Transverse colon (tissue), 4 donors: ENCODE measurements at regions not wholly inside any gene's neighbourhood (a gene's known extent, or its start where the extent isn't known, plus 50 kb on each side); places are given as distances from the start of the nearest gene placed in this dataset.

Experiments used
- DNase-seq: peaks from one replicate; pipeline ENCODE4 v3.0.0-alpha.2; 2019
- H3K27ac ChIP-seq, 4 donors: fragments of 200-600 bp; sonication (generic); 2 replicates each; pipeline ENCODE4 v1.5.1; 2016 to 2018; ENCODE audit warnings: inconsistent platforms in 4 of 4
- H3K27me3 ChIP-seq: fragments of 200-600 bp; sonication (generic); 2 replicates; pipeline ENCODE4 v1.5.1; 2017; ENCODE audit warnings: inconsistent platforms
- H3K36me3 ChIP-seq, 4 donors: fragments of 200-600 bp; sonication (generic); 2 replicates each; pipeline ENCODE4 v1.5.1; 2017 to 2019; ENCODE audit warnings: inconsistent platforms in 4 of 4
- H3K4me1 ChIP-seq, 4 donors: fragments of 200-600 bp; sonication (generic); 2 replicates each; pipeline ENCODE4 v1.5.1; 2017 to 2020; ENCODE audit warnings: inconsistent platforms in 4 of 4
- H3K4me3 ChIP-seq, 4 donors: fragments of 200-600 bp; sonication (generic); 1 replicate in 1 of 4; 2 replicates in 3 of 4; pipeline versions ENCODE4 v1.5.1 to v1.6.1; 2017 to 2019; ENCODE audit warnings: inconsistent platforms in 4 of 4
- H3K9me3 ChIP-seq, 2 donors: fragments of 200-600 bp; sonication (generic); 2 replicates each; pipeline ENCODE4 v1.5.1; 2017 to 2019; ENCODE audit warnings: inconsistent platforms in 2 of 2
- CTCF ChIP-seq, 5 experiments: fragments of 200-600 bp in 3 of 5; fragments of 450-650 bp in 2 of 5; sonication (generic) in 3 of 5; IDR thresholded peaks; 1 replicate in 2 of 5; 2 replicates in 3 of 5; pipeline ENCODE4 v1.5.1; 2016 to 2017; ENCODE audit warnings: antibody characterized with exemption in 5 of 5, inconsistent platforms in 3 of 5, mild to moderate bottlenecking in 2 of 5, moderate library complexity in 1 of 5
- EP300 ChIP-seq: sonication (generic); formaldehyde crosslinking; IDR thresholded peaks from one replicate; pipeline ENCODE4 v1.6.1; 2017; ENCODE audit warnings: antibody characterized with exemption, low read depth
- POLR2A ChIP-seq: fragments of 450-650 bp; IDR thresholded peaks from one replicate; pipeline ENCODE4 v1.6.1; 2016; ENCODE audit warnings: antibody characterized with exemption, mild to moderate bottlenecking, moderate library complexity
- POLR2AphosphoS5 ChIP-seq, 3 donors: sonication (generic); formaldehyde crosslinking; IDR thresholded peaks; one replicate each; pipeline ENCODE4 v1.6.1; 2016; ENCODE audit warnings: antibody characterized with exemption in 3 of 3
- WGBS, 2 donors: methylation state at CpG; one replicate each; pipeline ENCODE4 v1.1.5; 2018; ENCODE audit warnings: low coverage in 1 of 2; 5-methylcytosine and 5-hydroxymethylcytosine counted together
- in situ Hi-C, 4 donors: fragments of 200-750 bp; cut with MboI; loops; one replicate each; pipeline versions ENCODE4 v1.15.0 to v1.15.1; 2017; ENCODE audit warnings: low sequenced_read_pairs in 3 of 4, low pct_ligation_motif_present in 1 of 4, low pct_unique_long_range_greater_than_20kb in 1 of 4
- intact Hi-C: fragments of 100-400 bp; cut with DNase I; formaldehyde crosslinking; loops from one replicate; pipeline ENCODE4 v1.15.1; 2023; ENCODE audit warnings: low total_unique reads

DNA sequence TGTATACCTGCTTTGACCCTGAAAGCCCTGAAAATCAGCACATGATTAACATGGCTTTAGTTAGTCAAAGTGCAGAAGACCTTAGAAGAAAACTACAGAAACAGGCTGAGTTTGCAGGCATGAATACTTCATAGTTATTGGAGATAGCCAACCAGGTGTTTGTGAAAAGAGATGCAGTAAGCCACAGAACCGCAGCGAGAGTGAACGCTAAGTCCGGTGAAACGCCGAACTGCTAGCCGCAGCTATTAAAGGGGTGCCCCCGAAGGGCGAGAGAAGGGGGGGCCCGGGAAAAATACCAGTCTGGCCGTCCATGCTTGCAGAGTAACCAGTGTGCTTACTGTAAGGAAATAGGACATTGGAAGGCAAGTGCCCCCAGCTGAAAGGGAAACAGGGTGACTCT, 784.0 kb upstream of the TMEM132C start:
- H3K27ac ChIP-seq: no peak overlapping the region
- H3K36me3 ChIP-seq: no peaks in the 10 kb centered on the region
- in situ Hi-C loops (no loop called here), intact Hi-C loops (no loop called here)
- H3K4me3 ChIP-seq: no peak overlapping the region
- H3K27me3 ChIP-seq: no peaks in the 10 kb centered on the region
- TF ChIP-seq EP300 (no peak), CTCF (IDR thresholded peaks at IDR 0.05) (no peak), POLR2AphosphoS5 (IDR thresholded peaks at IDR 0.05) (no peak), POLR2A (no peak)
- H3K4me1 ChIP-seq: no peaks in the 10 kb centered on the region
- 89 to 90% methylated on average over 7 to 11 of the region's 11 CpGs for WGBS, 2 donors
- DNase-seq: no peak
- no peaks in the 10 kb centered on the region for H3K9me3 ChIP-seq

- peak; percentile 13 for DNase-seq
- H3K9me3 ChIP-seq: no peaks in the 10 kb centered on the region
- H3K4me3 ChIP-seq: no peak overlapping the region
- no peaks in the 10 kb centered on the region for H3K27me3 ChIP-seq
- intact Hi-C loops (no loop called here), in situ Hi-C loops (no loop called here)
- 54% methylated on average over 4 of the region's 4 CpGs; no CpG with 5 or more reads in 1 of the 2 donors for WGBS, 2 donors
- TF ChIP-seq POLR2A: no peak
- TF ChIP-seq POLR2AphosphoS5 (IDR thresholded peaks at IDR 0.05): no peak
- H3K36me3 ChIP-seq: no peaks in the 10 kb centered on the region
- peaks cover 0 to 10% (median 3%) of the 10 kb centered on the region in 4 donors for H3K4me1 ChIP-seq
- H3K27ac ChIP-seq: no peak overlapping the region
Measured at GRCh38 chr12:127485528-127485927, 781.4 kb upstream of the TMEM132C start.

DNA sequence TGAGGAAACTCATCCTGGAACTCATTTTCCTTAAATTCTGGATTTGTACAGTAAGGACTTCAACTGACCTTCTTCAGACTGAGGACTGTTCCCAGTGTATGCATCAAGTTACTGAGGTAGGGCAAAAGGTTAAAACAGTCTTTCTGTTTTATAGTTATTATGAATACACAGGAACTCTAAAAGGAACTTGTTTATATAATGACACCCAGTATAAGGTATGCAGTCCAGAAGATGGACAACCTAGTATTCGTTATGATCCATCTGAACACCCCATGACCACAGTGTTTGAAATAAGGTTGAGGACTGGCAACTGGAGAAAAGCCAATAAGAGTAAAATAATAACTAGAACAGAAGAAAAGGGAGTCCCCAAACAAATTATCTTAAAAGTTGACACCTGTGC, 779.9 kb upstream of the TMEM132C start:
- Histone ChIP-seq H3K27me3 (no peaks in the 10 kb centered on the region), H3K9me3 (no peaks in the 10 kb centered on the region), H3K27ac (no peak overlapping the region), H3K36me3 (no peaks in the 10 kb centered on the region), H3K4me3 (no peak overlapping the region), H3K4me1 (peaks cover 0 to 10% (median 3%) of the 10 kb centered on the region in 4 donors)
- intact Hi-C loops (no loop called here), in situ Hi-C loops (no loop called here)
- TF ChIP-seq EP300 (no peak), POLR2AphosphoS5 (IDR thresholded peaks at IDR 0.05) (no peak), CTCF (IDR thresholded peaks at IDR 0.05) (no peak)
- DNase-seq: no peak
- 64 to 67% methylated on average over 1 of the region's 1 CpG for whole genome bisulfite sequencing, 2 donors

GRCh38 chr12:127489061-127489460, 777.9 kb upstream of the TMEM132C start:
- H3K36me3 ChIP-seq: no peaks in the 10 kb centered on the region
- intact Hi-C loops: no loop called here
- WGBS, 2 donors: 49 to 63% methylated on average over 2 to 6 of the region's 6 CpGs
- peak overlapping the region in 2 of 4 donors; percentile 29 to 37 for H3K27ac ChIP-seq
- H3K27me3 ChIP-seq: no peaks in the 10 kb centered on the region
- TF ChIP-seq POLR2A (no peak), CTCF (IDR thresholded peaks at IDR 0.05) (no peak), EP300 (no peak), POLR2AphosphoS5 (IDR thresholded peaks at IDR 0.05) (no peak)
- H3K4me1 ChIP-seq: peaks cover 0 to 10% (median 3%) of the 10 kb centered on the region in 4 donors
- in situ Hi-C loops: no loop called here
- H3K9me3 ChIP-seq: no peaks in the 10 kb centered on the region
- peak; percentile 30 for DNase-seq
- H3K4me3 ChIP-seq: no peak overlapping the region
